ENCODE measurements at regions not wholly inside any gene's neighbourhood (a gene's known extent, or its start where the extent isn't known, plus 50 kb on each side); places are given as distances from the start of the nearest gene placed in this dataset.

GRCh38 chr9:105858877-105859276, 164.5 kb downstream of the TMEM38B start:
- no peak for DNase-seq
- in situ Hi-C loops (cut with HindIII; ENCODE audit: low pct_ligation_motif_present, low pct_unique_long_range_greater_than_20kb, low sequenced_read_pairs), result no loop called here

- no peak for DNase-seq
- in situ Hi-C loops (cut with HindIII; ENCODE audit: low pct_ligation_motif_present, low pct_unique_long_range_greater_than_20kb, low sequenced_read_pairs), result no loop called here
Measured at GRCh38 chr9:105859428-105860091, 165.2 kb downstream of the TMEM38B start.

GRCh38 chr9:105860516-105860915, 166.2 kb downstream of the TMEM38B start:
- no peak for DNase-seq
- in situ Hi-C loops (cut with HindIII; ENCODE audit: low pct_ligation_motif_present, low pct_unique_long_range_greater_than_20kb, low sequenced_read_pairs), result no loop called here

- in situ Hi-C loops (cut with HindIII; ENCODE audit: low pct_ligation_motif_present, low pct_unique_long_range_greater_than_20kb, low sequenced_read_pairs), result no loop called here
- DNase-seq, result no peak
Measured at GRCh38 chr9:105861972-105862371, 167.6 kb downstream of the TMEM38B start.

GRCh38 chr9:105864248-105864898, 170.0 kb downstream of the TMEM38B start:
- DNase-seq, result no peak
- in situ Hi-C loops (cut with HindIII; ENCODE audit: low pct_ligation_motif_present, low pct_unique_long_range_greater_than_20kb, low sequenced_read_pairs), result no loop called here

GRCh38 chr9:105865285-105865684, 170.9 kb downstream of the TMEM38B start:
- no peak for DNase-seq
- in situ Hi-C loops (cut with HindIII; ENCODE audit: low pct_ligation_motif_present, low pct_unique_long_range_greater_than_20kb, low sequenced_read_pairs), result no loop called here

- in situ Hi-C loops (cut with HindIII; ENCODE audit: low pct_ligation_motif_present, low pct_unique_long_range_greater_than_20kb, low sequenced_read_pairs), result no loop called here
- DNase-seq, result no peak
Measured at GRCh38 chr9:105871540-105871939, 177.2 kb downstream of the TMEM38B start.

GRCh38 chr9:105873801-105874200, 179.5 kb downstream of the TMEM38B start:
- in situ Hi-C loops (cut with HindIII; ENCODE audit: low pct_ligation_motif_present, low pct_unique_long_range_greater_than_20kb, low sequenced_read_pairs), result no loop called here
- no peak for DNase-seq

- DNase-seq, result no peak
- in situ Hi-C loops (cut with HindIII; ENCODE audit: low pct_ligation_motif_present, low pct_unique_long_range_greater_than_20kb, low sequenced_read_pairs), result no loop called here
Measured at GRCh38 chr9:105877721-105878120, 183.4 kb downstream of the TMEM38B start.

- DNase-seq, result no peak
- in situ Hi-C loops (cut with HindIII; ENCODE audit: low pct_ligation_motif_present, low pct_unique_long_range_greater_than_20kb, low sequenced_read_pairs), result no loop called here
Measured at GRCh38 chr9:105879181-105879580, 184.8 kb downstream of the TMEM38B start.

GRCh38 chr9:105880517-105880916, 186.2 kb downstream of the TMEM38B start:
- in situ Hi-C loops (cut with HindIII; ENCODE audit: low pct_ligation_motif_present, low pct_unique_long_range_greater_than_20kb, low sequenced_read_pairs), result no loop called here
- no peak for DNase-seq

- no peak for DNase-seq
- in situ Hi-C loops (cut with HindIII; ENCODE audit: low pct_ligation_motif_present, low pct_unique_long_range_greater_than_20kb, low sequenced_read_pairs), result no loop called here
Measured at GRCh38 chr9:105881021-105881420, 186.7 kb downstream of the TMEM38B start.

- in situ Hi-C loops (cut with HindIII; ENCODE audit: low pct_ligation_motif_present, low pct_unique_long_range_greater_than_20kb, low sequenced_read_pairs), result no loop called here
- DNase-seq, result peak; percentile 61
Measured at GRCh38 chr9:105881654-105882349, 187.5 kb downstream of the TMEM38B start.

GRCh38 chr9:105883847-105884246, 189.5 kb downstream of the TMEM38B start:
- no peak for DNase-seq
- in situ Hi-C loops (cut with HindIII; ENCODE audit: low pct_ligation_motif_present, low pct_unique_long_range_greater_than_20kb, low sequenced_read_pairs), result no loop called here

- in situ Hi-C loops (cut with HindIII; ENCODE audit: low pct_ligation_motif_present, low pct_unique_long_range_greater_than_20kb, low sequenced_read_pairs), result no loop called here
- no peak for DNase-seq
Measured at GRCh38 chr9:105884416-105884815, 190.1 kb downstream of the TMEM38B start.

GRCh38 chr9:105886136-105886535, 191.8 kb downstream of the TMEM38B start:
- no peak for DNase-seq
- in situ Hi-C loops (cut with HindIII; ENCODE audit: low pct_ligation_motif_present, low pct_unique_long_range_greater_than_20kb, low sequenced_read_pairs), result no loop called here

GRCh38 chr9:105887679-105888078, 193.3 kb downstream of the TMEM38B start:
- in situ Hi-C loops (cut with HindIII; ENCODE audit: low pct_ligation_motif_present, low pct_unique_long_range_greater_than_20kb, low sequenced_read_pairs), result no loop called here

GRCh38 chr9:105890046-105890822, 195.9 kb downstream of the TMEM38B start:
- DNase-seq, result no peak
- in situ Hi-C loops (cut with HindIII; ENCODE audit: low pct_ligation_motif_present, low pct_unique_long_range_greater_than_20kb, low sequenced_read_pairs), result no loop called here

More at GRCh38 chr9:105887679-105888078, 193.3 kb downstream of the TMEM38B start:
- no peak for DNase-seq

GRCh38 chr9:105900123-105900522, 205.8 kb downstream of the TMEM38B start:
- in situ Hi-C loops (cut with HindIII; ENCODE audit: low pct_ligation_motif_present, low pct_unique_long_range_greater_than_20kb, low sequenced_read_pairs), result no loop called here
- no peak for DNase-seq

All from ACHN (cell line).